ENCODE measurements at regions not wholly inside any gene's neighbourhood (a gene's known extent, or its start where the extent isn't known, plus 50 kb on each side); places are given as distances from the start of the nearest gene placed in this dataset.

DNA sequence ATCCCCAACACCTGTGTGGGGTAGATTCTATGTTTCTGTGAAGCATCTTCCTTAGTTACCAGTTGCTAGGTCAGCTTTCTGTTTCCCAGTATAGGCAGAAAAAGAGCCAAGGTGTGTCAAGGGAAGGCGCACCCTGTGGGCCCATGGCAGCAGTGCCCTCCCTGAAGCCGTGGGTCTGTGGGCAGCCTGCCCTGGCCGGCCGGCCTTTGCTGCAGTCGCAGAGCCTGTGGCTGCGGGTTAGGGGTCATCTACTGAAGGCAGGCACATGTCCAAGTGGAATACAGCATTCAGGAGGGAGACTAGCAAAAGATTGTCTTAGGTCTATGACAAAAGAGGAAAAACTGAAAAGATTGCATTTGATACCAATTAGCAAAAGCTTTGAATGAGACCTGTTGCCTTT is 214.0 kb downstream of the IRS2 start:
- no peak overlapping the region for H3K4me3 Mint-ChIP-seq (ENCODE audit: unreplicated experiment)
- no peaks in the 10 kb centered on the region for H3K9me3 Mint-ChIP-seq (ENCODE audit: low read depth)
- no peaks in the 10 kb centered on the region for H3K36me3 Mint-ChIP-seq (ENCODE audit: low read depth)
- TF ChIP-seq, protein P1, sequence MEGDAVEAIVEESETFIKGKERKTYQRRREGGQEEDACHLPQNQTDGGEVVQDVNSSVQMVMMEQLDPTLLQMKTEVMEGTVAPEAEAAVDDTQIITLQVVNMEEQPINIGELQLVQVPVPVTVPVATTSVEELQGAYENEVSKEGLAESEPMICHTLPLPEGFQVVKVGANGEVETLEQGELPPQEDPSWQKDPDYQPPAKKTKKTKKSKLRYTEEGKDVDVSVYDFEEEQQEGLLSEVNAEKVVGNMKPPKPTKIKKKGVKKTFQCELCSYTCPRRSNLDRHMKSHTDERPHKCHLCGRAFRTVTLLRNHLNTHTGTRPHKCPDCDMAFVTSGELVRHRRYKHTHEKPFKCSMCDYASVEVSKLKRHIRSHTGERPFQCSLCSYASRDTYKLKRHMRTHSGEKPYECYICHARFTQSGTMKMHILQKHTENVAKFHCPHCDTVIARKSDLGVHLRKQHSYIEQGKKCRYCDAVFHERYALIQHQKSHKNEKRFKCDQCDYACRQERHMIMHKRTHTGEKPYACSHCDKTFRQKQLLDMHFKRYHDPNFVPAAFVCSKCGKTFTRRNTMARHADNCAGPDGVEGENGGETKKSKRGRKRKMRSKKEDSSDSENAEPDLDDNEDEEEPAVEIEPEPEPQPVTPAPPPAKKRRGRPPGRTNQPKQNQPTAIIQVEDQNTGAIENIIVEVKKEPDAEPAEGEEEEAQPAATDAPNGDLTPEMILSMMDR (IDR thresholded peaks at IDR 0.05), result no peak
- H3K4me1 Mint-ChIP-seq (ENCODE audit: low read depth), result peaks cover 8% of the 10 kb centered on the region
- H3K27ac Mint-ChIP-seq (ENCODE audit: unreplicated experiment), result no peak overlapping the region
- no peak for DNase-seq (ENCODE audit: low spot score)
- no peaks in the 10 kb centered on the region for H3K27me3 Mint-ChIP-seq (ENCODE audit: low read depth)

DNA sequence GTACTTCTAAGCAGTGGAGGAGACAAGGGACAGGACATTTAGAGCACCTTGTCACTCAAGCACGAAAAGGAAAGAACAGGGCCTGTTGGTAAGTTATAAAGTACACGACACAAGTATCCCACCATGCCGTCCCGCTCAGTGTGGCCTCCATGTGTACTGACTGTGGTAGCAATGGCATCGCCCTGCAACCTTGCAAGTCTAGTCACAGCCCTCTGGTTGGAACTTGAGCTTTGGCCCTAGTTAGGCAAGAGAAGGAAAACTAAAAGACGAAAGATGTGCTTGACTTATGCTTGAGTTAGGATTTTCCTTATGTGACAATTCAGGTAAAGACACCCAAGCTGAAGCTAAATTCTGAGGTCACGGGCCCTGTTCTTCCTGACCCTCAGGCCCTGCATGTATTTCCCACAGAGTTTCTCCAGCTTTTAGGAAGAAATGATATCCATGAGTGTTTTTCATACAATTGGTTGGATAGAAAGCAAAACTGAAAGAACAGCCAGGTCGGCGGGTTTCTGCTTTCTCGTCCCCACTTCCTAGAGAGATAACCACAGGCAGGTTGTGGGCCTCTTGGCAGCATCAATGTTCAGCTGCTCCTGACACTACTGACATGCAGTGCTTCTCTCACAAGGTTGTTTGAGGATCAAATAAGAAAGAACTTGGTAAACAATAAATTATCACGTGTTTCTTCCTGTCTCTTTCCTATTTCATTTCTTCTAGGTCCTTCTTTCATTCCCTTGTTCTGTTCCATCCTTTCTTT is 216.2 kb downstream of the IRS2 start:
- no peak for DNase-seq (ENCODE audit: low spot score)
- Mint-ChIP-seq H3K27me3 (ENCODE audit: low read depth) (no peaks in the 10 kb centered on the region), H3K27ac (ENCODE audit: unreplicated experiment) (no peak overlapping the region), H3K4me1 (ENCODE audit: low read depth) (peaks cover 8% of the 10 kb centered on the region), H3K36me3 (ENCODE audit: low read depth) (no peaks in the 10 kb centered on the region), H3K4me3 (ENCODE audit: unreplicated experiment) (no peak overlapping the region), H3K9me3 (ENCODE audit: low read depth) (no peaks in the 10 kb centered on the region)
- TF ChIP-seq, protein P1 (IDR thresholded peaks at IDR 0.05), result no peak

DNA sequence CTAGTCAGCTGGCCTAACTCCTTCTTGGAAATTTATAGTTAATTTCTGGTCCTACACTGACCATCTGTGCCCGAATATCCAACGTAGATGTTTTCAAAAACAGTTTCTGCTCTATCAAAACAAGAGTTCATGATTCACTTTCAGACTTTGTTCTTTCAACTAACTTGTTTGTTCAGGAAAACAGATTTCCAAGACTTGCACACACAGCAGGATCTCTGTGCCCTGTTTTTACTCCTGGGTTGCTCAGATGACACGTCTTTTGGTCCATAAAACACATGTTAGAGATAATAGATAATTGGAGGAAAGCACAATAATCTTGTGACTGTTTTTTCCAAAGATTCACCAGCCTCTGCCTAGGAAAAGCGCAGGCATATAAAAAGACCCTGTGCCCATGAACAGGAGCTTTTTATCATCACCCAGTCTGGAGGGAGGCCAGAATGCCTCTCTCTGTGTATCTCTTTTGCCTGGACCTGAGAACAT is 218.0 kb downstream of the IRS2 start:
- no peaks in the 10 kb centered on the region for H3K36me3 Mint-ChIP-seq (ENCODE audit: low read depth)
- H3K4me3 Mint-ChIP-seq (ENCODE audit: unreplicated experiment), result no peak overlapping the region
- no peaks in the 10 kb centered on the region for H3K27me3 Mint-ChIP-seq (ENCODE audit: low read depth)
- H3K9me3 Mint-ChIP-seq (ENCODE audit: low read depth), result no peaks in the 10 kb centered on the region
- H3K4me1 Mint-ChIP-seq (ENCODE audit: low read depth), result peaks cover 7% of the 10 kb centered on the region
- DNase-seq (ENCODE audit: low spot score), result no peak
- no peak overlapping the region for H3K27ac Mint-ChIP-seq (ENCODE audit: unreplicated experiment)
- TF ChIP-seq, protein P1 (IDR thresholded peaks at IDR 0.05), result no peak

DNA sequence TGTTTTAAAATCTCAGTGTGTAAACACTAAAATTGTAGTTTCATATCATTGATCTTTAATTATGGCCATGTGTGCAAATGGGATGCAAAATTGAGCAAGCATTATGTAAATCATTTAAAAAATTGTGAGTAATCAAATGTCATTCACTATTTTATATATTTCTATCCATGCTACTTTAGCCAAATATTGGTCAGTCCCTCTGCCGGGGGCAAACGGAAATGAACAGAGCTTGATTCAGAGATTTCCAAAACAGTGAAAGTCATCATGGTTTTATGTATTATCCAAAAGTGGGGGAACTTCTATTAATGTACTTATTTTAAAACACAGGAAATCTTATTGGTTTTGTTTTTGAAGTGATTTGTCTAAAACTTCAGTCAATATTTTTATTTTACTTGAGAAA is 219.1 kb downstream of the IRS2 start:
- no peak overlapping the region for H3K4me3 Mint-ChIP-seq (ENCODE audit: unreplicated experiment)
- no peak for DNase-seq (ENCODE audit: low spot score)
- no peaks in the 10 kb centered on the region for H3K9me3 Mint-ChIP-seq (ENCODE audit: low read depth)
- no peaks in the 10 kb centered on the region for H3K27me3 Mint-ChIP-seq (ENCODE audit: low read depth)
- no peaks in the 10 kb centered on the region for H3K36me3 Mint-ChIP-seq (ENCODE audit: low read depth)
- H3K4me1 Mint-ChIP-seq (ENCODE audit: low read depth), result peaks cover 5% of the 10 kb centered on the region
- no peak overlapping the region for H3K27ac Mint-ChIP-seq (ENCODE audit: unreplicated experiment)
- TF ChIP-seq, protein P1 (IDR thresholded peaks at IDR 0.05), result peak; percentile 28

DNA sequence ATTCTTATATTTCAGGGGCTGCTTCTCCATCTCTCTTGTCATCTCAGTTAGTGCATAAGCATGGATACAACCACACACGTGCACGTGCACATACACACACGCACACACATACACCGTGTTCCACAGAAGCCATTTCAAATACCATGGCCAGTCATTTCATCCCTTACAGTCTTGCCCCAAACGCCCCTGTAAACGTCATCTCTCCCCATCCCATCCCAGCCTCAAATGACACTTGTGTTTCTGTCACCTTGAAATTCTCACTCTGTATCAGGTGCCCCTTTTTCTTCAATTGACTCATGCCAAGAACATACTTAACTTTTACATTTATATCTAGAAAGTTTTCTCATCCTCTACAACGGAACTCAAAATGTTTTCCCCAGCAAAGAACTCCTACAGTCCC is 220.5 kb downstream of the IRS2 start:
- Mint-ChIP-seq H3K27me3 (ENCODE audit: low read depth) (no peaks in the 10 kb centered on the region), H3K27ac (ENCODE audit: unreplicated experiment) (no peak overlapping the region), H3K36me3 (ENCODE audit: low read depth) (no peaks in the 10 kb centered on the region), H3K4me3 (ENCODE audit: unreplicated experiment) (no peak overlapping the region), H3K9me3 (ENCODE audit: low read depth) (no peaks in the 10 kb centered on the region), H3K4me1 (ENCODE audit: low read depth) (peaks cover 5% of the 10 kb centered on the region)
- TF ChIP-seq, protein P1 (IDR thresholded peaks at IDR 0.05), result no peak
- no peak for DNase-seq (ENCODE audit: low spot score)
